GM21723 (cell line): ENCODE measurements at regions not wholly inside any gene's neighbourhood (a gene's known extent, or its start where the extent isn't known, plus 50 kb on each side); places are given as distances from the start of the nearest gene placed in this dataset.
"Not testable (repeated sequence)": the region's sequence is repeated elsewhere in the genome, so short reads cannot be mapped to it uniquely, and the experiment has no call there.

ENCODE experiments used
- ATAC-seq: cut with Tn5 transposase; IDR thresholded peaks from one replicate; pipeline ENCODE4 v1.9.1; 2021; ENCODE audit warnings: mild to moderate bottlenecking, moderate library complexity; ENCODE audit not compliant: unreplicated experiment

- ATAC-seq = no peak
These were observed 160.2 kb upstream of the IRF2BP2 start for GRCh38 chr1:234769986-234770795.

- ATAC-seq = no peak
These were observed 159.5 kb upstream of the IRF2BP2 start for GRCh38 chr1:234769284-234769985.

- ATAC-seq = no peak
These were observed 158.7 kb upstream of the IRF2BP2 start for GRCh38 chr1:234768569-234769283.

- no peak for ATAC-seq
These were observed 158.2 kb upstream of the IRF2BP2 start for GRCh38 chr1:234768171-234768568.

- no peak for ATAC-seq
These were observed 155.7 kb upstream of the IRF2BP2 start for GRCh38 chr1:234765672-234766071.

- no peak for ATAC-seq
These were observed 155.2 kb upstream of the IRF2BP2 start for GRCh38 chr1:234765181-234765580.

GRCh38 chr1:234763910-234764309 is 153.9 kb upstream of the IRF2BP2 start:
- no peak for ATAC-seq

- no peak for ATAC-seq
These were observed 153.4 kb upstream of the IRF2BP2 start for GRCh38 chr1:234763367-234763766.

- ATAC-seq = not testable (repeated sequence)
These were observed 152.1 kb upstream of the IRF2BP2 start for GRCh38 chr1:234762127-234762526.

GRCh38 chr1:234760303-234760723 is 150.3 kb upstream of the IRF2BP2 start:
- no peak for ATAC-seq

- no peak for ATAC-seq
These were observed 149.9 kb upstream of the IRF2BP2 start for GRCh38 chr1:234759888-234760287.

GRCh38 chr1:234758851-234759250 is 148.9 kb upstream of the IRF2BP2 start:
- ATAC-seq = no peak

GRCh38 chr1:234756857-234757256 is 146.9 kb upstream of the IRF2BP2 start:
- no peak for ATAC-seq

GRCh38 chr1:234756066-234756774 is 146.2 kb upstream of the IRF2BP2 start:
- no peak for ATAC-seq

- no peak for ATAC-seq
These were observed 145.5 kb upstream of the IRF2BP2 start for GRCh38 chr1:234755449-234755863.

GRCh38 chr1:234753979-234754378 is 144.0 kb upstream of the IRF2BP2 start:
- no peak for ATAC-seq

GRCh38 chr1:234752927-234753326 is 142.9 kb upstream of the IRF2BP2 start:
- no peak for ATAC-seq

GRCh38 chr1:234751678-234752077 is 141.7 kb upstream of the IRF2BP2 start:
- no peak for ATAC-seq

GRCh38 chr1:234750922-234751627 is 141.1 kb upstream of the IRF2BP2 start:
- ATAC-seq = no peak

- ATAC-seq = no peak
These were observed 138.7 kb upstream of the IRF2BP2 start for GRCh38 chr1:234748713-234749112.
